ENCODE measurements at regions not wholly inside any gene's neighbourhood (a gene's known extent, or its start where the extent isn't known, plus 50 kb on each side); places are given as distances from the start of the nearest gene placed in this dataset.

GRCh38 chr2:144120487-144120886 is 399.4 kb downstream of the ZEB2 start:
- Histone ChIP-seq H3K23me2 (ENCODE audit: insufficient read length, low read depth, low read length, poor library complexity, severe bottlenecking) (no peaks in the 10 kb centered on the region), H4K20me1 (ENCODE audit: control insufficient read depth, insufficient read depth, insufficient read length) (no peaks in the 10 kb centered on the region), H3K79me2 (ENCODE audit: insufficient read depth, low read length) (no peaks in the 10 kb centered on the region), H2BK120ac (ENCODE audit: low read depth, low read length, poor library complexity, severe bottlenecking) (no peak overlapping the region), H3K9ac (ENCODE audit: extremely low read depth, insufficient read length, low read length) (no peak overlapping the region), H3K27ac (ENCODE audit: insufficient read length, low read depth, low read length) (no peak overlapping the region), H2BK20ac (ENCODE audit: low read depth, low read length, poor library complexity, severe bottlenecking) (no peak overlapping the region), H2BK5ac (ENCODE audit: insufficient read length, low read length) (no peak overlapping the region), H3K14ac (ENCODE audit: insufficient read depth, low read length) (no peak overlapping the region), H3K18ac (ENCODE audit: insufficient read length, low read depth, low read length) (no peak overlapping the region), H4K91ac (ENCODE audit: insufficient read length, low read depth, low read length) (no peak overlapping the region), H4K5ac (ENCODE audit: insufficient read length, low read depth, low read length) (no peak overlapping the region), H3K56ac (ENCODE audit: insufficient read length, low read depth, low read length) (no peak overlapping the region), H3K9me3 (ENCODE audit: control insufficient read depth, low read depth, low read length) (no peaks in the 10 kb centered on the region), H3K27me3 (ENCODE audit: insufficient read depth, low read length) (no peaks in the 10 kb centered on the region), H2AFZ (ENCODE audit: low read length) (no peak overlapping the region), H3K79me1 (ENCODE audit: insufficient read depth, low read depth, low read length, poor library complexity, severe bottlenecking) (no peaks in the 10 kb centered on the region), H2BK12ac (ENCODE audit: insufficient read length, low read depth, low read length) (no peak overlapping the region), H3T11ph (ENCODE audit: low read length) (no peak overlapping the region), H3K4ac (ENCODE audit: low read depth, low read length) (no peak overlapping the region), H3K4me1 (ENCODE audit: insufficient read depth, low read length) (no peaks in the 10 kb centered on the region), H3K4me2 (ENCODE audit: insufficient read depth, insufficient read length, low read length) (no peak overlapping the region), H2AK5ac (ENCODE audit: insufficient read length, low read length) (no peak overlapping the region), H3K23ac (ENCODE audit: insufficient read length, low read depth, low read length) (no peak overlapping the region), H2BK15ac (ENCODE audit: low read depth, low read length) (no peak overlapping the region), H4K8ac (replicated peaks; ENCODE audit: insufficient read length, low read depth, low read length) (no peak overlapping the region)
- TF ChIP-seq, protein P1, sequence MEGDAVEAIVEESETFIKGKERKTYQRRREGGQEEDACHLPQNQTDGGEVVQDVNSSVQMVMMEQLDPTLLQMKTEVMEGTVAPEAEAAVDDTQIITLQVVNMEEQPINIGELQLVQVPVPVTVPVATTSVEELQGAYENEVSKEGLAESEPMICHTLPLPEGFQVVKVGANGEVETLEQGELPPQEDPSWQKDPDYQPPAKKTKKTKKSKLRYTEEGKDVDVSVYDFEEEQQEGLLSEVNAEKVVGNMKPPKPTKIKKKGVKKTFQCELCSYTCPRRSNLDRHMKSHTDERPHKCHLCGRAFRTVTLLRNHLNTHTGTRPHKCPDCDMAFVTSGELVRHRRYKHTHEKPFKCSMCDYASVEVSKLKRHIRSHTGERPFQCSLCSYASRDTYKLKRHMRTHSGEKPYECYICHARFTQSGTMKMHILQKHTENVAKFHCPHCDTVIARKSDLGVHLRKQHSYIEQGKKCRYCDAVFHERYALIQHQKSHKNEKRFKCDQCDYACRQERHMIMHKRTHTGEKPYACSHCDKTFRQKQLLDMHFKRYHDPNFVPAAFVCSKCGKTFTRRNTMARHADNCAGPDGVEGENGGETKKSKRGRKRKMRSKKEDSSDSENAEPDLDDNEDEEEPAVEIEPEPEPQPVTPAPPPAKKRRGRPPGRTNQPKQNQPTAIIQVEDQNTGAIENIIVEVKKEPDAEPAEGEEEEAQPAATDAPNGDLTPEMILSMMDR (conservative IDR thresholded peaks at IDR 0.05), result no peak
- WGBS (ENCODE audit: extremely low coverage, insufficient read length, low lambda C conversion rate), result no CpG with 5 or more reads among the region's 4 CpGs
- peaks cover 3% of the 10 kb centered on the region in 2 experiments; a peak in 2 of 4 replicates for H3K4me1 Mint-ChIP-seq
- DNase-seq, result no peak
- H3K27ac Mint-ChIP-seq, result no peak overlapping the region; a peak in 1 of 7 replicates
- H3K36me3 Mint-ChIP-seq (ENCODE audit: insufficient read depth in 1 of 3, low read depth in 3 of 3), result peaks cover 0 to 4% (median 3%) of the 10 kb centered on the region in 3 experiments; a peak in 3 of 7 replicates
- H3K4me3 Mint-ChIP-seq, result no peak overlapping the region
- peaks cover 2 to 3% of the 10 kb centered on the region in 2 experiments; a peak in 2 of 5 replicates for H3K9me3 Mint-ChIP-seq
- no peaks in the 10 kb centered on the region for H3K27me3 Mint-ChIP-seq (ENCODE audit: low read depth)

Data from H9 (cell line).